ENCODE measurements at regions not wholly inside any gene's neighbourhood (a gene's known extent, or its start where the extent isn't known, plus 50 kb on each side); places are given as distances from the start of the nearest gene placed in this dataset.

DNA sequence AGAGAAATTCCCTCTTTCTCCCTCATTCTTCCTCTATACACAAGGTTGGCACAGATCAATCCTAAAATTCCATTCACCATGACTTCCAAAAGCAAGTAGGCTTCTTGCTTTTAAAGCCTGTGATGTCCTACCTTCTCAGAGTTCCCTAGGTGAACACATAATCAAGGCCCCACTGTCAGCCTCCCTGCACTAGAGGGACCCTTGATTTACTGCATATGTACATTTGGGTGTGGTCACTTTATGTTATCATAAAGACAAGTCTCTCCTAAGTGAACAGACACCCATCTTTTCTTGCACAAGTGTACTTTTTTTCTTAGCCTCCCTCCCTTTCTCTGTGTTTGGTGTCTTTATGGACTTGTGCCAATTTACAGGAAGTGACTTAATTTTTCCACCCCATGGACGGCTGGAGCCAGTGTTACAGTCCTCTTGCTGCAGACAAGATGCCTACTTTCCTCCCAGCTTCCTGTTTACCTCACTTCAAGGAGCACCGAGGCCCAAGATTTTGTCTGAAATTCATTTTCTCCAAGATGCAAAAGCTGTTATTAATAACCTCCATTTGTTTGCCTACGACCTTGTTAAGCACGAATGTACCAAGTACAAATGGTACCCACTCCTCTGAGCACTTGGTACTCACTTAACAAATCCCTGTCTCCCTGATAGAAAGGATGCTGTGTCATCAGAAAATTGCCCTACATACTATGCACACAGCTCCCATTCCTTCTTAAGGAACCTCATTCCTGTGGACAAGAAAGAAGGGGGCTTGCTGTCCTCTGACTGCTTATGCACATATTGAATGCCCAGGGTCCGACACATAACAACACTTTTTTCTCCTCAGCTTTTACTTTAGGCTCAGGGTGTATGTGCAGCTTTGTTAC lies 82.8 kb upstream of the SLC44A3 start:
- no peak for DNase-seq (ENCODE audit: low read depth)
- no peak overlapping the region for H3K4me3 ChIP-seq (ENCODE audit: low read depth, low read length)
- H3K27me3 ChIP-seq (ENCODE audit: control insufficient read depth, insufficient read depth, low read length) = no peaks in the 10 kb centered on the region
- no peaks in the 10 kb centered on the region for H3K36me3 ChIP-seq (ENCODE audit: control insufficient read depth, insufficient read depth, low read length)
- TF ChIP-seq CTCF (IDR thresholded peaks at IDR 0.05; ENCODE audit: insufficient read depth, low read length, poor library complexity, severe bottlenecking) = no peak

- no peak for DNase-seq (ENCODE audit: low read depth)
- no peak for TF ChIP-seq CTCF (IDR thresholded peaks at IDR 0.05; ENCODE audit: insufficient read depth, low read length, poor library complexity, severe bottlenecking)
- H3K4me3 ChIP-seq (ENCODE audit: low read depth, low read length) = no peak overlapping the region
- H3K36me3 ChIP-seq (ENCODE audit: control insufficient read depth, insufficient read depth, low read length) = no peaks in the 10 kb centered on the region
- no peaks in the 10 kb centered on the region for H3K27me3 ChIP-seq (ENCODE audit: control insufficient read depth, insufficient read depth, low read length)
Measured at GRCh38 chr1:94736549-94736948, 83.6 kb upstream of the SLC44A3 start.

- no peaks in the 10 kb centered on the region for H3K27me3 ChIP-seq (ENCODE audit: control insufficient read depth, insufficient read depth, low read length)
- no peak overlapping the region for H3K4me3 ChIP-seq (ENCODE audit: low read depth, low read length)
- no peak for TF ChIP-seq CTCF (IDR thresholded peaks at IDR 0.05; ENCODE audit: insufficient read depth, low read length, poor library complexity, severe bottlenecking)
- no peaks in the 10 kb centered on the region for H3K36me3 ChIP-seq (ENCODE audit: control insufficient read depth, insufficient read depth, low read length)
- no peak for DNase-seq (ENCODE audit: low read depth)
Measured at GRCh38 chr1:94736073-94736472, 84.1 kb upstream of the SLC44A3 start.

DNA sequence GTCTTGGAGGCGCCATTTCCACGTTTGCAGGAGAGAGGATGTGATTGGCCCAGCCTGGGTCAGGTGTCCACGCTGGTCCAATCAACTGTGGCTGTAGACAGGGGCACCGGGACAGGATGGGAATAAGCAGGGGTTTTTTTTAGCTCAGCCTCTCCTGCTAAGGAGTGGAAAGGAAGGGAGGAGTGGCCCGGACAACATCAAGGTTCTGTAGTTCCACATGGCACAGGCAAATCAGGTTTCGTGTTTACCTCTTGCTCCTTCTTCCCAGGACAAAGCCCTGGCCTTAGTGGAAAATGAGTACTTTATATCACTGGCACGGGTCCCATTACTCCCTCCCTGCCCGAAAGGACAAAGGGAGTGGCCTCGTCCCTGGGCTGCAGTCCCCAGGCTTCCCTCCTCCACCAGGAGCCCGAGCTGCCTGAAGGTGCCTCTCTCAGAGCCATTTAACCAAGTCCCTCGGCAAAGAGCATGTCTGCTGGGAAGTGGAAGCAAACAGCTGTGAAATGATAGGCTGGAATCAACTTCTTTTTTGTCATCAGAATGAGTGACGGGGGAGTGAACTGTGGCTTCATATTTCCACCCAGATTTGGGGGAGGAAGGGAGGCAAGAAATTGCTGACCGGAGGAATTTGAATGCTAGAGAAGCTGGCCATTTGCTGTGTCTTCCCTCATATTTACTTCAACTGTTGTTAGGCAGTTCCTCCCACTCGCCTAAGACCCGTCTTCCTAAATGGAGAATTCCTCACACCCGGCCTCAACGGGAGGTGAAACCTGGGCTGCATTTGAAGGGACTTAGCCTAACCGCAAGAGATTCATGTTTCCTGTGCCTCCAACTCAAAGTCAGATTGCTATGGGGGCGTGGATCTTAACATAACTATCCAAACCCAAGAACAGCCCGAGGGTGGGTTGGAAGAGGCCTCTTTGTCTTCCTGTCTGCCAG lies 84.9 kb upstream of the SLC44A3 start:
- DNase-seq (ENCODE audit: low read depth) = no peak
- Histone ChIP-seq H3K36me3 (ENCODE audit: control insufficient read depth, insufficient read depth, low read length) (no peaks in the 10 kb centered on the region), H3K27me3 (ENCODE audit: control insufficient read depth, insufficient read depth, low read length) (no peaks in the 10 kb centered on the region), H3K4me3 (ENCODE audit: low read depth, low read length) (no peak overlapping the region)
- TF ChIP-seq CTCF (IDR thresholded peaks at IDR 0.05; ENCODE audit: insufficient read depth, low read length, poor library complexity, severe bottlenecking) = no peak

DNA sequence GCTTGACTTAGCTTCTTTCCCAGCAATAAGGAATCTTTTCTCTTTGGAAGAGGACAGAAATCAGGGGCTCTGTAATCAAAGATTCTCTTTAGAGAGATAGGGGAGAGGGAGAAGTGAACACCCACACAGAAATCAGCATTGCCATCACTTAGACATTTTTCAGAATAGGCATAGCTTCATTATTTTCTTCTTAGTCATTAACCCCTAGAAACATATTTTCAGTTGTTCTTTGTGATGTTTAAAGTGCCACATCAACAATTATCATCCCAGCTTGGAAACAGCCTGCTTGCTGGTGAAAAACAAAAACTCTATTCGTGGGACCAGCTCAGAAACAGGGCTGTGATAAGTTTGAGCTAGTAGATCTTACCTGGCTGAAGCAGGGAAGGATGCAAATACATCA lies 88.3 kb upstream of the SLC44A3 start:
- no peak overlapping the region for H3K4me3 ChIP-seq (ENCODE audit: low read depth, low read length)
- H3K36me3 ChIP-seq (ENCODE audit: control insufficient read depth, insufficient read depth, low read length) = no peaks in the 10 kb centered on the region
- no peak for TF ChIP-seq CTCF (IDR thresholded peaks at IDR 0.05; ENCODE audit: insufficient read depth, low read length, poor library complexity, severe bottlenecking)
- no peaks in the 10 kb centered on the region for H3K27me3 ChIP-seq (ENCODE audit: control insufficient read depth, insufficient read depth, low read length)
- DNase-seq (ENCODE audit: low read depth) = no peak

Data from kidney epithelial cell (primary cell).